Peyer's patch (tissue), 4 donors: ENCODE measurements at regions not wholly inside any gene's neighbourhood (a gene's known extent, or its start where the extent isn't known, plus 50 kb on each side); places are given as distances from the start of the nearest gene placed in this dataset.

Experiments
- POLR2A ChIP-seq, 2 donors: fragments of 450-650 bp; IDR thresholded peaks; one replicate each; pipeline ENCODE4 v1.5.1; 2017; ENCODE audit warnings: antibody characterized with exemption in 2 of 2, mild to moderate bottlenecking in 2 of 2, moderate library complexity in 2 of 2
- TF ChIP-seq, protein P1 (sequence below), 6 experiments: fragments of 450-650 bp in 4 of 6; fragments of 200-600 bp in 2 of 6; sonication (generic) in 1 of 6; IDR thresholded peaks; one replicate each; pipeline ENCODE4 v1.5.1; 2017 to 2019; ENCODE audit warnings: antibody characterized with exemption in 6 of 6, mild to moderate bottlenecking in 3 of 6, moderate library complexity in 1 of 6

- TF ChIP-seq, protein P1, sequence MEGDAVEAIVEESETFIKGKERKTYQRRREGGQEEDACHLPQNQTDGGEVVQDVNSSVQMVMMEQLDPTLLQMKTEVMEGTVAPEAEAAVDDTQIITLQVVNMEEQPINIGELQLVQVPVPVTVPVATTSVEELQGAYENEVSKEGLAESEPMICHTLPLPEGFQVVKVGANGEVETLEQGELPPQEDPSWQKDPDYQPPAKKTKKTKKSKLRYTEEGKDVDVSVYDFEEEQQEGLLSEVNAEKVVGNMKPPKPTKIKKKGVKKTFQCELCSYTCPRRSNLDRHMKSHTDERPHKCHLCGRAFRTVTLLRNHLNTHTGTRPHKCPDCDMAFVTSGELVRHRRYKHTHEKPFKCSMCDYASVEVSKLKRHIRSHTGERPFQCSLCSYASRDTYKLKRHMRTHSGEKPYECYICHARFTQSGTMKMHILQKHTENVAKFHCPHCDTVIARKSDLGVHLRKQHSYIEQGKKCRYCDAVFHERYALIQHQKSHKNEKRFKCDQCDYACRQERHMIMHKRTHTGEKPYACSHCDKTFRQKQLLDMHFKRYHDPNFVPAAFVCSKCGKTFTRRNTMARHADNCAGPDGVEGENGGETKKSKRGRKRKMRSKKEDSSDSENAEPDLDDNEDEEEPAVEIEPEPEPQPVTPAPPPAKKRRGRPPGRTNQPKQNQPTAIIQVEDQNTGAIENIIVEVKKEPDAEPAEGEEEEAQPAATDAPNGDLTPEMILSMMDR (IDR thresholded peaks at IDR 0.05): no peak
- TF ChIP-seq POLR2A (IDR thresholded peaks at IDR 0.05): no peak
These were observed 723.1 kb downstream of the NR2F2 start for GRCh38 chr15:97053635-97054034.
